MM.1S (cell line): ENCODE measurements at regions not wholly inside any gene's neighbourhood (a gene's known extent, or its start where the extent isn't known, plus 50 kb on each side); places are given as distances from the start of the nearest gene placed in this dataset.

Experiments used
- CTCF ChIP-seq: fragments of 300-600 bp; sonication (generic); IDR thresholded peaks from 2 replicates; pipeline ENCODE4 v1.5.1; 2016; ENCODE audit warnings: antibody characterized with exemption, low read length, mixed read lengths
- EZH2phosphoT487 ChIP-seq: fragments of 300-600 bp; sonication (generic); IDR thresholded peaks from 2 replicates; pipeline ENCODE4 v1.6.1; 2018; ENCODE audit warnings: antibody characterized with exemption, low read length

DNA sequence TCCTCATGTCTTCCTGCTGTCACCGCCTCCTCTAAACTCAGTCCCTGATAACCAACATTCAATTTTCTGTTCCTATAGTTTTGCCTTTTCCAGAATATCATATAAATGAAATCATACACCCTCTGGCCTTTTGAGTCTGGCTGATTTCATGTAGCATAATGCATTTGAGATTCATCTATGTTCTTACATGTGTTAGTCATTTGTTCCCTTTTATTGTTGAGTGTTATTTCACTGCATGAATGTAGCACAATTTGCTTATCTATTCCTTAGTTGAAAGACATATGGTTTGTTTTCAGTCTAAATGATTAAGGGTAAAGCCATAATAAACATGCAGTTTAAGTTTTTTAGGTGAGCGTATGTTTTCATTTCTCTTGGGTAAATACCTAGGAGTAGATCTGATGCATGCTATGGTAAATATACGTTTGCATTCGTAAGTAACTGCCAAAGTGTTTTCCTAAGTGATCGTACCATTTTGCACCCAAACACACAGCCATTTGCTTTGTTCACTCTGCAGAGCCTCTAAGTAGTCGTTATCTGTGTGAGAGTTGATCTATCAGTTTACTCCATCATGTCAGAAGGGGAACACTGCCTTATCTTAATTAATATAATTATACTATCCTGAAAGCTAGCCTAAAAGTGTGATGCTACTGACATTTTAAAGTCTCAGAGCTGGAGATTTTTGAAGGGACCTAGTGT lies 460.8 kb downstream of the DMAC1 start:
- TF ChIP-seq CTCF (no peak), EZH2phosphoT487 (no peak)
